ENCODE measurements at regions not wholly inside any gene's neighbourhood (a gene's known extent, or its start where the extent isn't known, plus 50 kb on each side); places are given as distances from the start of the nearest gene placed in this dataset.

DNA sequence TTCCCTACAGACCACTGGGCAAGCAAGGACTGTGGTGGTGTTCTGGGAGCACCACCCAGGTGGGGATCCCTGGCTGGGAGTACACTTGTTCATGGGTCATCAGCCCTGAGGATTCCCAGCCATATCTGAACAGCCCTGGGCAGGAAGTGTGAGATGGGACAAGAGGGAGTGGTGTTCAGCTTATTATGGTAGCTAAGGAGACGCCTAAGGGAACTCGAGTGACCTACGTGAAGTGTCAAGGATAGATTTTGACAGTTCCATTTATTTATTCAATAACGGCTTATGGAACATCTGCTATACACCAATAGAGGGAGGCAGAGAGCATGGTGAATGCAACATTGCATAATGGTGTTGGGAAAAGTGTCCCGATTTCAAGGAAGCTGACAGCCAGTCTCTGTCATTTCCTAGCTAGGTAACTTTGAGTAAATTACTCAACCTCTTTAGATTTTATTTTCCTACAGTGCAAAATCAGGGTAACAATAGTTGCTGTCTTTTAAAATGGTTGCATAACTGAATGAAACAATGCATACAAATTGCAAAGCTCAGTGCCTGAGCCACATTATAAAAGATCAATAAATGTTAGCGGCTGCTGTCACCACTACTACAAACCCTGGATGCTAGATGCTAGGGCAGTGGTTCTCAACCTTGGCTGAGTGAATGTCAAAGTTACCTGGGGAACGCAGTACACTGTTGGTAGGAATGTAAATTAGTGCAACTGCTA lies 534.1 kb downstream of the GRIN2A start:
- H3K27me3 ChIP-seq (ENCODE audit: insufficient read depth, low read length): no peaks in the 10 kb centered on the region
- H3K9me3 ChIP-seq (ENCODE audit: insufficient read depth, low read depth, low read length): no peaks in the 10 kb centered on the region
- peaks cover 5% of the 10 kb centered on the region; the same call in 1 of the 2 replicates for H3K4me1 ChIP-seq (ENCODE audit: insufficient read depth, low read length)
- H3K27ac ChIP-seq (ENCODE audit: low read depth, low read length): no peak overlapping the region
- no peaks in the 10 kb centered on the region for H3K36me3 ChIP-seq (ENCODE audit: insufficient read depth, low read length)
- H3K9ac ChIP-seq (ENCODE audit: low read depth, low read length): no peak overlapping the region
- 71% methylated on average over 7 of the region's 7 CpGs for whole genome bisulfite sequencing
- H3K4me3 ChIP-seq (ENCODE audit: low read length): no peak overlapping the region

DNA sequence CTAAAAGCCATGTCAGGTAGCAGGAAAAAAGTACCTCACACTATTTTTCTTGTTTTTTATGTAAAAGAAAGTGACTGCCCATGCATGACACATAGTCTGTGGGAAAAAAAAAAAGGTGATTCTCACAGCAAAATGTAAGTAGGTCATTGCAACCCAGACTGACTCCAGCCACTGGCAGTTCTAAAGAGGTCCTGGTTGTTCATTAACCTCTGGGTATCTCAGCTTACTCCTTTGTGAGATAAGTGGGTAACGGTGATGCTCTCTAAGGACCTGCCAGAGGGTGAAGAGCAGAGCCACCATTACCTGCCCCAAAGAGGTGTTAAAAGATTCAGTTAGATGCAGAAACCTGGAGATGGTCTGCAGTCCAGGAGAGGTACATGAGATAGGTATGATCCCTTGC lies 531.9 kb downstream of the GRIN2A start:
- H3K9ac ChIP-seq (ENCODE audit: low read depth, low read length): no peak overlapping the region
- 87% methylated on average over 1 of the region's 1 CpG for WGBS

DNA sequence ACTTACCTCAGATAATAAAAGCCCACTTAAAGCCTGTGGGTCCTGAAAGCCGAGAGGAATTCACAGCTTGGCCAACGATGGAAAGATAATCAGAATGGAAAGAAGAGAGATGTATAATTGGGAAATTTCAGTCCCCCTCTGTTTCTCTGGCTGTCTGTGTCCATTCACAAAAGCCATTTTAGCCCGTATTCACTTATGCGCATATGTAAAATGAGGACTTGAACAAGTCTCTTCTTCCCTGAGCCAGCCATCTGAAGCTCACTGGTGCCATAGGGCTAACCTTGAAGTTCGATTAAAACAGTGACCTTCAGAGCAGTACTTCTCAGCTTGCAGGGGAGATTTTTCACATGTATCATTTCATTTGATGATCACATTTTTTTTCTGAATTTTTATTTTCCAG lies 527.2 kb downstream of the GRIN2A start:
- Histone ChIP-seq H3K27ac (ENCODE audit: low read depth, low read length) (no peak overlapping the region), H3K9me3 (ENCODE audit: insufficient read depth, low read depth, low read length) (no peaks in the 10 kb centered on the region), H3K9ac (ENCODE audit: low read depth, low read length) (no peak overlapping the region), H3K36me3 (ENCODE audit: insufficient read depth, low read length) (no peaks in the 10 kb centered on the region), H3K4me3 (ENCODE audit: low read length) (no peak overlapping the region), H3K4me1 (ENCODE audit: insufficient read depth, low read length) (peaks cover 8% of the 10 kb centered on the region; the same call in 1 of the 2 replicates), H3K27me3 (ENCODE audit: insufficient read depth, low read length) (no peaks in the 10 kb centered on the region)
- 78% methylated on average over 5 of the region's 5 CpGs for WGBS

More for the DNA sequence above, 531.9 kb downstream of the GRIN2A start:
- Histone ChIP-seq H3K27me3 (ENCODE audit: insufficient read depth, low read length) (no peaks in the 10 kb centered on the region), H3K9me3 (ENCODE audit: insufficient read depth, low read depth, low read length) (no peaks in the 10 kb centered on the region), H3K27ac (ENCODE audit: low read depth, low read length) (no peak overlapping the region), H3K4me3 (ENCODE audit: low read length) (no peak overlapping the region), H3K4me1 (ENCODE audit: insufficient read depth, low read length) (peaks cover 8% of the 10 kb centered on the region; the same call in 1 of the 2 replicates), H3K36me3 (ENCODE audit: insufficient read depth, low read length) (no peaks in the 10 kb centered on the region)

DNA sequence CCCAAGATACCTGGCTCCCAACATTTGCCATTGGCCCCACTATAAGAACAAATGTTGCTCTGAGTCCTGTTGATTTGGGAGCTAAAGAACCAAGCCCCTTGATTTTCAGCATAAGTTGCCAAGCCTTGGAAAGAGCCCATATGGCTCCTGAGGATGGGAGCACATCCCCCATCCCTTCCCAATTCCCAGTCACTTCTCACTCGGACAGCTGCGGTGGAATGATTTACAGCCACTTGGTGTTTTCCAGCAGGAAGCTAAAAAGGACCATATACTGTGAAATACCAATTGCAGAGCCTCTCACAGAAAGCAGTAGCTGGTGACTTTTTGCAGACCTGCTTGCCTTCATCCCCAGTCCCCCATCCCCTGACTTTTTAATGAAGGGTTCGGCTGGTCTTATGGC lies 524.6 kb downstream of the GRIN2A start:
- 63% methylated on average over 3 of the region's 3 CpGs for WGBS
- no peaks in the 10 kb centered on the region for H3K36me3 ChIP-seq (ENCODE audit: insufficient read depth, low read length)
- H3K27ac ChIP-seq (ENCODE audit: low read depth, low read length): no peak overlapping the region

DNA sequence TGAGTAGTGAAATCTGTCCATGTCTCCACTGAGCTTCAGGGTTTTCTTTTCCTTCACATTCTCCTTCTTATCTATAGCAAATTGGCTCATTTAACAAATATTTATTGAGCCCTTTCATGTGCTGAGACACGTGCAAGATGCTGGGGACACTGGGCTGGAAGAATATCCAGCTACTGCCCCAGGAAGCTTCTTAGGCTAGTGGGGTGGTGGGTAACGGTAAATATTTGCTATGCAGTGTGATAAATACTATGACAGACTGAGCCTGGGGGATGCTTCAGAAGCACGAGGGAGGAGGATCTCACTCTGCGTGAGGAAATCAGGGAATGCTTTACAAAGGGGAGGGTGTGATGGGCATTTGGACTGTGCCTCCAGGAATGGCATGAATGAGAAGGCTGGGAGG lies 524.1 kb downstream of the GRIN2A start:
- WGBS: 64% methylated on average over 4 of the region's 4 CpGs
- H3K27me3 ChIP-seq (ENCODE audit: insufficient read depth, low read length): no peaks in the 10 kb centered on the region
- no peak overlapping the region for H3K9ac ChIP-seq (ENCODE audit: low read depth, low read length)
- no peaks in the 10 kb centered on the region for H3K9me3 ChIP-seq (ENCODE audit: insufficient read depth, low read depth, low read length)
- H3K4me1 ChIP-seq (ENCODE audit: insufficient read depth, low read length): 0 out of 2 replicates have a peak, but pooled peaks cover 8% of the 10 kb centered on the region
- no peaks in the 10 kb centered on the region for H3K36me3 ChIP-seq (ENCODE audit: insufficient read depth, low read length)
- H3K27ac ChIP-seq (ENCODE audit: low read depth, low read length): no peak overlapping the region
- H3K4me3 ChIP-seq (ENCODE audit: low read length): no peak overlapping the region

More for the DNA sequence above, 524.6 kb downstream of the GRIN2A start:
- Histone ChIP-seq H3K4me3 (ENCODE audit: low read length) (no peak overlapping the region), H3K4me1 (ENCODE audit: insufficient read depth, low read length) (peaks cover 13% of the 10 kb centered on the region; the same call in 1 of the 2 replicates), H3K9me3 (ENCODE audit: insufficient read depth, low read depth, low read length) (no peaks in the 10 kb centered on the region), H3K27me3 (ENCODE audit: insufficient read depth, low read length) (no peaks in the 10 kb centered on the region), H3K9ac (ENCODE audit: low read depth, low read length) (no peak overlapping the region)

DNA sequence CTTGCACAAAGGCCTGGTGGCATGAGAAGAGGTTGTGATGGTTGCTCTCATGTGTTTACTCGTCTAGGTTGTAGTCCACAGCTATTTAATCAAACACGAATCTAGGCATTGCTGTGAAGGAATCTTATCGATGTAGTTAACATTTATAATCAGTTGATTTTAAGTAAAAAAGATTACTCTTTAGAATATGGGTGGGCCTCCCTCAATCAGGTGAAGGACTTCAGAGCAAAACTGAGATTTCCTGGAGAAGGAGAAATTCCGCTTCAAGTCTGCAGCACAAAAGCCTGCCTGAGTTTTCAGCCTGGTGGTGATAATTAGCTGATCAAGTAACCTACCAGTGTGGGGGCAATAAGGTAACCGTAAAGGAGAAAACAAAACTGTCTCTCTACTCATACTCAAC lies 523.6 kb downstream of the GRIN2A start:
- Histone ChIP-seq H3K36me3 (ENCODE audit: insufficient read depth, low read length) (no peaks in the 10 kb centered on the region), H3K27ac (ENCODE audit: low read depth, low read length) (no peak overlapping the region), H3K4me1 (ENCODE audit: insufficient read depth, low read length) (0 out of 2 replicates have a peak, but pooled peaks cover 5% of the 10 kb centered on the region), H3K9ac (ENCODE audit: low read depth, low read length) (no peak overlapping the region), H3K4me3 (ENCODE audit: low read length) (no peak overlapping the region), H3K9me3 (ENCODE audit: insufficient read depth, low read depth, low read length) (no peaks in the 10 kb centered on the region), H3K27me3 (ENCODE audit: insufficient read depth, low read length) (no peaks in the 10 kb centered on the region)
- whole genome bisulfite sequencing: 97% methylated on average over 4 of the region's 5 CpGs

DNA sequence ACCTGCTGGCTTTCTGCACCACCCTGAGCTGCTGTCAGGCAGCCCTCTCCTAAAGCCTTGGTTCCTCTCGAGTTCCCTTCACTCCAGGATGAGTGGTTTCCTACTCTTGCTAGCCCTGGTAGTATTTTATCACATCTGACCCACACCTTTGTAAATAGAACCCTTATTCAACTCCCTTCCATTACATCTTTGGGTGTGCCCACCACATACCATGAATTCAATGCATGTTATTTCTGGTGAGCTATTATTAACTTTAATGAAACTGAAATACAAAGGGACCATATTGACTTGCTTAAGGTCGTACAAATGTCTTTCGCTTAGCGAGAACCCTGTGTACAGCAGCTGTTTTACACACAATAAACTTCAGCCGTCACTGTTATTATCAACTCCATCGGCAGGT lies 521.3 kb downstream of the GRIN2A start:
- 91% methylated on average over 6 of the region's 6 CpGs for WGBS
- Histone ChIP-seq H3K9ac (ENCODE audit: low read depth, low read length) (no peak overlapping the region), H3K4me3 (ENCODE audit: low read length) (no peak overlapping the region)

DNA sequence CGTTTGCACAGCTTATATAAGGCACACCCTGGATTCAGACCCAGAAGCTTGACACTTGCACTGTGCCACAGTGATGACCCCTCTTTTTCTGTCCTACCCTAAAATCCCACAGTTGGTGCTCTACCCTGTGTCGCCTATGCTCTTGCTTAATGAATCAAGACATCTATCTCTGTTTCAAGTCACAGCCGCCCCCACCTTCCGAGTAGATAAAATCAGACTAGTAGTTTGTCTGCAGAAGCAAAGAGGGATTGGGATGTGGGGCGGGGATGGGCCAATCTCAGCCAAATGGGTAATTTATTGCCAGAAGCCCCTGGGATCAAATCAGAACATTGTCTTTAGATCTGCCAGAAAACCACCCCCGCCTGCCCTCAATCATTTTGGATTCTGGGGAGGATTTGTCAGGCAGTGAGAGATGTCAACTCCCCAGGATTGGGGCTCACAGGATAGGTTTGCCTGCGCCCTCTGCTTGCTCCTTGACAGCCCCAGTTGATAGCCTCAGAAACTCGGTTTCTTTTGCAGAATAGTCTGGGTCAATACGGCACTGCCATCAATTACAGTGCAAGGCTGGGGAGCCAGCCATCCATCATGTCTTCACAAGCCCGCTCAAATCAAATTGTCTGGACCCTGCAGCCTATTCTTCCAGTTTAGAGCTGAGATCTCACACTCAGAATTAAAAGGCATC lies 520.8 kb downstream of the GRIN2A start:
- no peaks in the 10 kb centered on the region for H3K27me3 ChIP-seq (ENCODE audit: insufficient read depth, low read length)
- WGBS: 89% methylated on average over 10 of the region's 10 CpGs
- no peaks in the 10 kb centered on the region for H3K9me3 ChIP-seq (ENCODE audit: insufficient read depth, low read depth, low read length)
- no peak overlapping the region for H3K9ac ChIP-seq (ENCODE audit: low read depth, low read length)
- no peak overlapping the region for H3K27ac ChIP-seq (ENCODE audit: low read depth, low read length)
- H3K36me3 ChIP-seq (ENCODE audit: insufficient read depth, low read length): peaks cover 9% of the 10 kb centered on the region; the same call in 1 of the 2 replicates
- H3K4me1 ChIP-seq (ENCODE audit: insufficient read depth, low read length): 0 out of 2 replicates have a peak, but pooled peaks cover 5% of the 10 kb centered on the region
- no peak overlapping the region for H3K4me3 ChIP-seq (ENCODE audit: low read length)

More for the DNA sequence above, 521.3 kb downstream of the GRIN2A start:
- H3K36me3 ChIP-seq (ENCODE audit: insufficient read depth, low read length): peaks cover 4% of the 10 kb centered on the region; the same call in 1 of the 2 replicates
- H3K27me3 ChIP-seq (ENCODE audit: insufficient read depth, low read length): no peaks in the 10 kb centered on the region
- H3K4me1 ChIP-seq (ENCODE audit: insufficient read depth, low read length): 0 out of 2 replicates have a peak, but pooled peaks cover 5% of the 10 kb centered on the region
- H3K9me3 ChIP-seq (ENCODE audit: insufficient read depth, low read depth, low read length): no peaks in the 10 kb centered on the region
- no peak overlapping the region for H3K27ac ChIP-seq (ENCODE audit: low read depth, low read length)

DNA sequence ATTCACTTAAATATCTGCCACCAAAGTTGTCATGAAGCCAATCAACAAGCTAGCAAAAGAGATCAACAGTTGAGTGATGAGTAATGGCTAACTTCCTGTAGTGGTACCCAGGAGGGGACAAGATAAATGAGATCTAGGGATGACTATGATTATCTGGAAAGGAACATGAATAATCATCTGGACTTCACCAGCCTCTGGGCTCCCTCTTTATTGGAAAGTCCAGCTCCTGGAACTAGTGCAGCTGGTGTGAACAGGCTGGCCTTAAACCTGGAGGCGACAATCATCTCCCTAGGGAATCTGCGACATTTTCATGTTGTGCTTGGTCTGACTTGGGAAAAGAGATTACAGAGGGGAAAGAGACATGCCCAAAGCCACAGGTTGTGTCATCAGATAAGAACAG lies 518.6 kb downstream of the GRIN2A start:
- no peak overlapping the region for H3K9ac ChIP-seq (ENCODE audit: low read depth, low read length)
- no peak overlapping the region for H3K4me3 ChIP-seq (ENCODE audit: low read length)
- H3K27me3 ChIP-seq (ENCODE audit: insufficient read depth, low read length): no peaks in the 10 kb centered on the region
- H3K36me3 ChIP-seq (ENCODE audit: insufficient read depth, low read length): peaks cover 26% of the 10 kb centered on the region
- H3K27ac ChIP-seq (ENCODE audit: low read depth, low read length): no peak overlapping the region
- H3K4me1 ChIP-seq (ENCODE audit: insufficient read depth, low read length): 0 out of 2 replicates have a peak, but pooled peaks cover 5% of the 10 kb centered on the region
- H3K9me3 ChIP-seq (ENCODE audit: insufficient read depth, low read depth, low read length): no peaks in the 10 kb centered on the region
- WGBS: 97% methylated on average over 2 of the region's 2 CpGs

DNA sequence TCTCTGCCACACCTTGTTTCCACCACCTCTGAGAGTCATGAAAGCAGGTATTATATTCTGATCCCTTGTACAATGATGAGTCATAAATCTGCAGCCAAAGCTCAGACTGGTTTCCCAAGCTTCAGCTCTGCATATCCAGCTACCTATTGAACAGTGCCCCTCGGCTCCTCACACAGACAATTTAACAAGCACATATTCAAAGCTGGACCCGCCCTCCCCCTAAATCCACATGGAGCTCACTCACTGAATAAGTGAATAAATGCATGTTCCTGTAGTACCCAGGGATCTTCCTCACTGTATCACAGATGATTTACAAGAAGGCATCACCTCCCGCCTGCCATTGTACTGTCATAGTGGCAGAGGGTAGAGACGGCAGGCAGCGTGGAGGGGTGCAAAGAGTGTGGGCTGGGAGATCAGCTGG lies 516.4 kb downstream of the GRIN2A start:
- peaks cover 19% of the 10 kb centered on the region for H3K4me1 ChIP-seq (ENCODE audit: insufficient read depth, low read length)
- 82% methylated on average over 5 of the region's 5 CpGs for WGBS
- no peak overlapping the region for H3K9ac ChIP-seq (ENCODE audit: low read depth, low read length)
- H3K4me3 ChIP-seq (ENCODE audit: low read length): no peak overlapping the region
- H3K9me3 ChIP-seq (ENCODE audit: insufficient read depth, low read depth, low read length): no peaks in the 10 kb centered on the region
- H3K27me3 ChIP-seq (ENCODE audit: insufficient read depth, low read length): no peaks in the 10 kb centered on the region
- H3K27ac ChIP-seq (ENCODE audit: low read depth, low read length): no peak overlapping the region
- H3K36me3 ChIP-seq (ENCODE audit: insufficient read depth, low read length): peaks cover 33% of the 10 kb centered on the region

DNA sequence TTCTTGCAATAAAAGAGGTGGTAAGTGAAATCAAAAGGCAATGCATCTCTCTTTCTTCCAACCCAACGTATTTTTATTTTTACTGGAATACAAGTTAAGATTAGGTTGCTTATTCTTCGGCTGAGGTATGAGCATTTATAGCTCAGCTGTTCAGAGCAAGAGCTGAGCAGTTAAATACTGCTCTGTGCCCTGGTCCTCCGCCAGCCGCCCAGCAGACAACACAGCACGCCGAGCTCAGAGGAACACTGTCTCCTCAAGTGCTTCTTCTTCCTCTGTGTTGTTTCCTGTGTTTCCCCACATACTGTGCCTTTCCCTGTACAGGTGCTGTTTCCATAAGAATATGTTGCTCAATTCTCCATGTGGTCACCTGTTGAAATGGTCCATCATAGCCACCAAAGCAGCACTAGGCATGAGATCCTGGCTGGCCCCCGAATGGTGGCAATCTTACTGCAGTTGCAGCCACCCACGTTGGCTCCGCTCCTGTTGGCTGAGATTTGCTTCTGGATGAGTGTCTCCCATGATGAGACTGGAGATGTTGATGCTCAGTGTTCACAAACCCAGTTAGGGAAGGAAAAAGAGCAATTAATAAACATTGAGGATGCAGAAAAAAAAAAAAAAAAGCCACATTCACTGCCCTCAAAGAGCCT lies 515.3 kb downstream of the GRIN2A start:
- Histone ChIP-seq H3K9me3 (ENCODE audit: insufficient read depth, low read depth, low read length) (no peaks in the 10 kb centered on the region), H3K9ac (ENCODE audit: low read depth, low read length) (no peak overlapping the region), H3K4me3 (ENCODE audit: low read length) (no peak overlapping the region), H3K27me3 (ENCODE audit: insufficient read depth, low read length) (no peaks in the 10 kb centered on the region), H3K4me1 (ENCODE audit: insufficient read depth, low read length) (peaks cover 16% of the 10 kb centered on the region), H3K36me3 (ENCODE audit: insufficient read depth, low read length) (peaks cover 35% of the 10 kb centered on the region), H3K27ac (ENCODE audit: low read depth, low read length) (no peak overlapping the region)
- 95% methylated on average over 9 of the region's 9 CpGs for WGBS

Measured in HUES64 (cell line).